IMR-90 (cell line): ENCODE measurements at regions not wholly inside any gene's neighbourhood (a gene's known extent, or its start where the extent isn't known, plus 50 kb on each side); places are given as distances from the start of the nearest gene placed in this dataset.

Source experiments
- BHLHE40 ChIP-seq: fragments of 150-350 bp; IDR thresholded peaks from 2 replicates; pipeline ENCODE4 v1.6.1; 2016; ENCODE audit warnings: mild to moderate bottlenecking, low read depth, low read length
- CEBPB ChIP-seq: IDR thresholded peaks from 2 replicates; pipeline ENCODE4 v1.6.1; 2012; ENCODE audit warnings: low read depth, low read length, improper control_type of control experiment
- CHD1 ChIP-seq: IDR thresholded peaks from 2 replicates; pipeline ENCODE4 v1.6.1; 2012; ENCODE audit warnings: low read depth, low read length, improper control_type of control experiment
- MAFK ChIP-seq: IDR thresholded peaks from 2 replicates; pipeline ENCODE4 v1.6.1; 2012; ENCODE audit warnings: low read depth, low read length, improper control_type of control experiment
- NFE2L2 ChIP-seq: fragments of 150-350 bp; IDR thresholded peaks from 2 replicates; pipeline ENCODE4 v1.6.1; 2016; ENCODE audit warnings: low read depth, mild to moderate bottlenecking, low read length
- POLR2A ChIP-seq: IDR thresholded peaks from 2 replicates; pipeline ENCODE4 v1.6.1; 2012; ENCODE audit warnings: mild to moderate bottlenecking, low read depth, low read length
- RAD21 ChIP-seq: IDR thresholded peaks from 2 replicates; pipeline ENCODE4 v1.6.1; 2012; ENCODE audit warnings: low read length, improper control_type of control experiment
- RCOR1 ChIP-seq: IDR thresholded peaks from 2 replicates; pipeline ENCODE4 v1.6.1; 2012; ENCODE audit warnings: mild to moderate bottlenecking, low read length, improper control_type of control experiment; ENCODE audit not compliant: insufficient replicate concordance
- RFX5 ChIP-seq: IDR thresholded peaks from 2 replicates; pipeline ENCODE4 v1.8.0; 2012; ENCODE audit warnings: low read depth, mild to moderate bottlenecking, low read length, moderate library complexity
- SMC3 ChIP-seq: fragments of 150-350 bp; IDR thresholded peaks from 2 replicates; pipeline ENCODE4 v1.6.1; 2016; ENCODE audit warnings: low read depth, mild to moderate bottlenecking, antibody characterized with exemption, low read length, moderate library complexity
- TF ChIP-seq, protein P1 (sequence below): conservative IDR thresholded peaks from 2 replicates; pipeline ENCODE4 v1.5.1; 2012; ENCODE audit warnings: mild to moderate bottlenecking, low read depth, low read length, improper control_type of control experiment
- TF ChIP-seq, protein P2 (sequence below): fragments of 150-350 bp; IDR thresholded peaks from 2 replicates; pipeline ENCODE4 v1.6.1; 2016; ENCODE audit warnings: low read depth, mild to moderate bottlenecking, low read length, moderate library complexity, borderline replicate concordance
- TF ChIP-seq, protein P3 (sequence below): fragments of 150-350 bp; IDR thresholded peaks from 2 replicates; pipeline ENCODE4 v1.6.1; 2017; ENCODE audit warnings: mild to moderate bottlenecking, antibody characterized with exemption, low read length, low read depth

DNA sequence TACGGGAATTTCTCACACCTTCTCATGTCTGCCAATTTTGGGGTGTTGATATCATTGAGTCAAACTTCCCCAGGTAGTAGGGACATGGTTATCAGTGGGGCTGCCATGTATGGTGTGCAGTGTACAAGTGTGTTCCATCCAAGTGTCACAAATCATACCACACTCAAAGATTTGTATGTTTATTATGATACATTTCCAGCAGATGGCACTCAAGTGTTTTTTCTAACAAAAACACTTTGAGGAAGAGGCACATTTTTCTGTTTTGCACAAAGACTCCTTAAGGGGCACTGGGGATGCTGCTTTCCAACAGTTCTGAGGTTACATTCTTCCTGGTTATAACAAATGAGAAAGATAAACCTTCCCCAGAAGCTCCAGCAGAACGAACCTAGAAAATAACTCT is 414.5 kb downstream of the REEP3 start:
- no peak for TF ChIP-seq POLR2A
- TF ChIP-seq, protein P1, sequence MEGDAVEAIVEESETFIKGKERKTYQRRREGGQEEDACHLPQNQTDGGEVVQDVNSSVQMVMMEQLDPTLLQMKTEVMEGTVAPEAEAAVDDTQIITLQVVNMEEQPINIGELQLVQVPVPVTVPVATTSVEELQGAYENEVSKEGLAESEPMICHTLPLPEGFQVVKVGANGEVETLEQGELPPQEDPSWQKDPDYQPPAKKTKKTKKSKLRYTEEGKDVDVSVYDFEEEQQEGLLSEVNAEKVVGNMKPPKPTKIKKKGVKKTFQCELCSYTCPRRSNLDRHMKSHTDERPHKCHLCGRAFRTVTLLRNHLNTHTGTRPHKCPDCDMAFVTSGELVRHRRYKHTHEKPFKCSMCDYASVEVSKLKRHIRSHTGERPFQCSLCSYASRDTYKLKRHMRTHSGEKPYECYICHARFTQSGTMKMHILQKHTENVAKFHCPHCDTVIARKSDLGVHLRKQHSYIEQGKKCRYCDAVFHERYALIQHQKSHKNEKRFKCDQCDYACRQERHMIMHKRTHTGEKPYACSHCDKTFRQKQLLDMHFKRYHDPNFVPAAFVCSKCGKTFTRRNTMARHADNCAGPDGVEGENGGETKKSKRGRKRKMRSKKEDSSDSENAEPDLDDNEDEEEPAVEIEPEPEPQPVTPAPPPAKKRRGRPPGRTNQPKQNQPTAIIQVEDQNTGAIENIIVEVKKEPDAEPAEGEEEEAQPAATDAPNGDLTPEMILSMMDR: no peak
- TF ChIP-seq NFE2L2: no peak
- TF ChIP-seq SMC3: no peak
- TF ChIP-seq BHLHE40: no peak
- TF ChIP-seq, protein P2, sequence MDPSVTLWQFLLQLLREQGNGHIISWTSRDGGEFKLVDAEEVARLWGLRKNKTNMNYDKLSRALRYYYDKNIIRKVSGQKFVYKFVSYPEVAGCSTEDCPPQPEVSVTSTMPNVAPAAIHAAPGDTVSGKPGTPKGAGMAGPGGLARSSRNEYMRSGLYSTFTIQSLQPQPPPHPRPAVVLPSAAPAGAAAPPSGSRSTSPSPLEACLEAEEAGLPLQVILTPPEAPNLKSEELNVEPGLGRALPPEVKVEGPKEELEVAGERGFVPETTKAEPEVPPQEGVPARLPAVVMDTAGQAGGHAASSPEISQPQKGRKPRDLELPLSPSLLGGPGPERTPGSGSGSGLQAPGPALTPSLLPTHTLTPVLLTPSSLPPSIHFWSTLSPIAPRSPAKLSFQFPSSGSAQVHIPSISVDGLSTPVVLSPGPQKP: no peak
- TF ChIP-seq MAFK: no peak
- TF ChIP-seq, protein P3, sequence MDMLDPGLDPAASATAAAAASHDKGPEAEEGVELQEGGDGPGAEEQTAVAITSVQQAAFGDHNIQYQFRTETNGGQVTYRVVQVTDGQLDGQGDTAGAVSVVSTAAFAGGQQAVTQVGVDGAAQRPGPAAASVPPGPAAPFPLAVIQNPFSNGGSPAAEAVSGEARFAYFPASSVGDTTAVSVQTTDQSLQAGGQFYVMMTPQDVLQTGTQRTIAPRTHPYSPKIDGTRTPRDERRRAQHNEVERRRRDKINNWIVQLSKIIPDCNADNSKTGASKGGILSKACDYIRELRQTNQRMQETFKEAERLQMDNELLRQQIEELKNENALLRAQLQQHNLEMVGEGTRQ: no peak
- no peak for TF ChIP-seq CEBPB
- TF ChIP-seq RCOR1: no peak
- no peak for TF ChIP-seq RAD21
- TF ChIP-seq CHD1: no peak
- no peak for TF ChIP-seq RFX5
